ENCODE measurements at regions not wholly inside any gene's neighbourhood (a gene's known extent, or its start where the extent isn't known, plus 50 kb on each side); places are given as distances from the start of the nearest gene placed in this dataset.

- DNase-seq (ENCODE audit: low read depth, low spot score), result no peak
These were observed 716.2 kb upstream of the PHF14 start for GRCh38 chr7:10257438-10257837.

GRCh38 chr7:10266976-10267375, 706.7 kb upstream of the PHF14 start:
- no peak for DNase-seq (ENCODE audit: low read depth, low spot score)

GRCh38 chr7:10268034-10268433, 705.6 kb upstream of the PHF14 start:
- no peak for DNase-seq (ENCODE audit: low read depth, low spot score)

- no peak for DNase-seq (ENCODE audit: low read depth, low spot score)
These were observed 690.8 kb upstream of the PHF14 start for GRCh38 chr7:10282909-10283308.

- DNase-seq (ENCODE audit: low read depth, low spot score), result no peak
These were observed 689.7 kb upstream of the PHF14 start for GRCh38 chr7:10284001-10284400.

GRCh38 chr7:10299384-10299783, 674.3 kb upstream of the PHF14 start:
- DNase-seq (ENCODE audit: low read depth, low spot score), result no peak

GRCh38 chr7:10300577-10300976, 673.1 kb upstream of the PHF14 start:
- no peak for DNase-seq (ENCODE audit: low read depth, low spot score)

GRCh38 chr7:10308276-10308675, 665.4 kb upstream of the PHF14 start:
- no peak for DNase-seq (ENCODE audit: low read depth, low spot score)

GRCh38 chr7:10312942-10313341, 660.7 kb upstream of the PHF14 start:
- DNase-seq (ENCODE audit: low read depth, low spot score), result no peak

GRCh38 chr7:10315881-10316280, 657.8 kb upstream of the PHF14 start:
- DNase-seq (ENCODE audit: low read depth, low spot score), result no peak

GRCh38 chr7:10316488-10316887, 657.2 kb upstream of the PHF14 start:
- no peak for DNase-seq (ENCODE audit: low read depth, low spot score)

- DNase-seq (ENCODE audit: low read depth, low spot score), result no peak
These were observed 648.3 kb upstream of the PHF14 start for GRCh38 chr7:10325395-10325794.

- no peak for DNase-seq (ENCODE audit: low read depth, low spot score)
These were observed 630.6 kb upstream of the PHF14 start for GRCh38 chr7:10343108-10343507.

GRCh38 chr7:10346032-10346431, 627.6 kb upstream of the PHF14 start:
- no peak for DNase-seq (ENCODE audit: low read depth, low spot score)

- no peak for DNase-seq (ENCODE audit: low read depth, low spot score)
These were observed 617.9 kb upstream of the PHF14 start for GRCh38 chr7:10355816-10356215.

- DNase-seq (ENCODE audit: low read depth, low spot score), result no peak
These were observed 613.6 kb upstream of the PHF14 start for GRCh38 chr7:10360050-10360449.

- no peak for DNase-seq (ENCODE audit: low read depth, low spot score)
These were observed 571.9 kb upstream of the PHF14 start for GRCh38 chr7:10401793-10402192.

GRCh38 chr7:10412422-10413019, 561.2 kb upstream of the PHF14 start:
- DNase-seq (ENCODE audit: low read depth, low spot score), result no peak

- no peak for DNase-seq (ENCODE audit: low read depth, low spot score)
These were observed 554.7 kb upstream of the PHF14 start for GRCh38 chr7:10418985-10419384.

GRCh38 chr7:10429031-10429430, 544.6 kb upstream of the PHF14 start:
- no peak for DNase-seq (ENCODE audit: low read depth, low spot score)

- DNase-seq (ENCODE audit: low read depth, low spot score), result no peak
These were observed 544.2 kb upstream of the PHF14 start for GRCh38 chr7:10429511-10429910.

- DNase-seq (ENCODE audit: low read depth, low spot score), result no peak
These were observed 537.4 kb upstream of the PHF14 start for GRCh38 chr7:10436302-10436701.

- DNase-seq (ENCODE audit: low read depth, low spot score), result no peak
These were observed 534.6 kb upstream of the PHF14 start for GRCh38 chr7:10439027-10439426.

- no peak for DNase-seq (ENCODE audit: low read depth, low spot score)
These were observed 517.7 kb upstream of the PHF14 start for GRCh38 chr7:10455936-10456335.

Measured in iPS DF 19.7 (cell line).